GM21528 (cell line): ENCODE measurements at regions not wholly inside any gene's neighbourhood (a gene's known extent, or its start where the extent isn't known, plus 50 kb on each side); places are given as distances from the start of the nearest gene placed in this dataset.

ENCODE experiments used
- ATAC-seq: cut with Tn5 transposase; IDR thresholded peaks from one replicate; pipeline ENCODE4 v1.9.1; 2021; ENCODE audit warnings: mild to moderate bottlenecking, moderate library complexity; ENCODE audit not compliant: unreplicated experiment, low FRiP score

- no peak for ATAC-seq
These were observed 719.0 kb downstream of the RWDD3 start for GRCh38 chr1:95953015-95953414.

- ATAC-seq: no peak
These were observed 720.6 kb downstream of the RWDD3 start for GRCh38 chr1:95954585-95954984.

- no peak for ATAC-seq
These were observed 722.2 kb downstream of the RWDD3 start for GRCh38 chr1:95956215-95956614.

GRCh38 chr1:95957748-95958147 lies 723.7 kb downstream of the RWDD3 start:
- ATAC-seq: no peak

GRCh38 chr1:95966866-95967265 lies 732.9 kb downstream of the RWDD3 start:
- no peak for ATAC-seq

GRCh38 chr1:95974586-95974985 lies 740.6 kb downstream of the RWDD3 start:
- ATAC-seq: no peak

- no peak for ATAC-seq
These were observed 738.9 kb upstream of the PTBP2 start for GRCh38 chr1:95982711-95983110.

GRCh38 chr1:95983831-95984230 lies 737.8 kb upstream of the PTBP2 start:
- no peak for ATAC-seq

- ATAC-seq: no peak
These were observed 736.7 kb upstream of the PTBP2 start for GRCh38 chr1:95984798-95985374.

- ATAC-seq: no peak
These were observed 731.6 kb upstream of the PTBP2 start for GRCh38 chr1:95990033-95990432.

GRCh38 chr1:95991787-95992520 lies 729.6 kb upstream of the PTBP2 start:
- ATAC-seq: no peak

GRCh38 chr1:95994643-95995042 lies 726.9 kb upstream of the PTBP2 start:
- ATAC-seq: no peak

- ATAC-seq: no peak
These were observed 719.4 kb upstream of the PTBP2 start for GRCh38 chr1:96002201-96002600.

- no peak for ATAC-seq
These were observed 718.3 kb upstream of the PTBP2 start for GRCh38 chr1:96002969-96003964.

- no peak for ATAC-seq
These were observed 711.7 kb upstream of the PTBP2 start for GRCh38 chr1:96009831-96010434.

GRCh38 chr1:96011606-96012005 lies 710.0 kb upstream of the PTBP2 start:
- no peak for ATAC-seq

- ATAC-seq: no peak
These were observed 705.4 kb upstream of the PTBP2 start for GRCh38 chr1:96016219-96016618.

GRCh38 chr1:96020378-96020777 lies 701.2 kb upstream of the PTBP2 start:
- no peak for ATAC-seq

GRCh38 chr1:96025062-96025461 lies 696.5 kb upstream of the PTBP2 start:
- ATAC-seq: no peak

GRCh38 chr1:96028071-96028470 lies 693.5 kb upstream of the PTBP2 start:
- no peak for ATAC-seq

GRCh38 chr1:96030312-96030711 lies 691.3 kb upstream of the PTBP2 start:
- ATAC-seq: no peak
